Stimulated activated CD8-positive, alpha-beta memory T cell treated with anti-CD3 and anti-CD28 coated beads, Interleukin-12 subunit alpha, Interleukin-12 subunit beta, amount 100 ng/mL, for 24 hours (primary cell): ENCODE measurements at regions not wholly inside any gene's neighbourhood (a gene's known extent, or its start where the extent isn't known, plus 50 kb on each side); places are given as distances from the start of the nearest gene placed in this dataset.

Experiments
- DNase-seq: peaks from one replicate; pipeline ENCODE4 v3.0.0-alpha.2; 2020; ENCODE audit errors: extremely low read depth

DNA sequence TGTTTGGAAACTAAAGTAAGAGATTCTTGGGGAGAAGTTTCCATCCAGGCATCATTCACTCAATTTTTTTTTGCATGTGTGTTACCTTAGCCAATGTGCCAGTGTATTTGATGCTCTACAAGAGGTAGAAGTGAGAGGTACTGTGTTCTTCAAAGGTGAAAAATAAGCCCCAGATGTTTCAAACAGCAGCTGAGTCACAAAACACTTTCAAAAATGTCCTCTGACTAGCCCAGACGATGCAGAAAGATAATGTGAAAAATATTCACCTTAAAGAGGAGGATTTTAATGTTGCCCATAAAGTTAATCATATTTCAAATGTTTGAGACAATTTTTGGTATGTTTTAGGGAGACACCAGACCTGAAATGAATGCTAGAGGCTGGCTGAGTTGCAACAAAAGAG, 107.7 kb upstream of the RASGRP1 start:
- no peak for DNase-seq

GRCh38 chr15:38672814-38673670, 108.4 kb upstream of the RASGRP1 start:
- no peak for DNase-seq

GRCh38 chr15:38674448-38674847, 109.8 kb upstream of the RASGRP1 start:
- no peak for DNase-seq

DNA sequence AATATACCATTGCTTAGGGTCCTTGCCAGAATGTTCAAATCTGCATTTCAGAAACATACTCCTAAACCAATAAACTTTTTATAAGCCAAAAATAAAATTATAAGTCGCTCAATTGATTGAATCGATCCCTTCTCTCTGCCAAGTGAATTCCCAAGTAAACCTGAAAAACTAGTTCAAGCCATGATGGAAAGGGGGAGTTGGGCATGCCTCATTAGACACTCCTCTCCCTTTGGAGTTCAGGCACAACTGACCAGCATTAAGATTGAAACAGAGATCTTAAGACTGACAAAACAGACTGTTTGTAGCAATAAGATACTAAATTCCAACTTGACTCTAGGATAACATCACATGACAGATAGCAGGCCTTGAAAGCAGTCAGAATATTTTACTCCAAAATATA, 113.7 kb upstream of the RASGRP1 start:
- DNase-seq = no peak

DNA sequence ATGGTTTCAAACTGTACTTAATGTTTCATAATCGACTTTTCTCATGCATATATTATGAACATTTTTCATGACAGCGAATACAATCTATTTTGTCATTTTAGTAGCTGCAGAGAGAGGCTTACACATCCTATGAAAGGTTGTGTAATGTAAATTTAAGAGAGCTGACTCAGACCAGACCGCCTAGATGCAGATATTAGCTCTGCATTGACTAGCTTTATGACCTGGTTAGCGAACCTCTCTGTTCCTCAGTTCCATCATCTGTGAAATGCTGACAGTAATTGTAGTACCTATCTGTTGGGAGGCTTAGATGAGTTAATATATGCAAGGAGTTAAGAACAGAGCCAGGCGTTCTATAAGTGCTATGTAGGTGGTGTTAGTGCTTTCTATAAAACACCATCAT, 116.2 kb upstream of the RASGRP1 start:
- DNase-seq = no peak

DNA sequence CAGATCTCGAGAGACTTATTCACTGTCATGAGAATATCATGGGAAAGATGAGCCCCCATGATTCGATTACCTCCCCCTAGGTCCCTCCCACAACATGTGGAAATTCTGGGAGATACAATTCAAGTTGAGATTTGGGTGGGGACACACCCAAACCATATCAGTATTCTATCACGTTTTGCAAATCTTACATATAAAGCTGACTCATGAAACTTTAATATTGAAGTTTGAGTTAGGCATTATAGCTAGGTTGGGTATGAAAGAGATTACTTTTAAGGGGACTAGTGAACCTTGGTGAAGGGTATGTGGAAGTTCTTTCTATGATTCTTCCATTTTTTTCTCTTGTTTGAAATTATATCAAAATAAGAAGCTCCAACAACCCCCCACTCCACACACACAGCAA, 117.7 kb upstream of the RASGRP1 start:
- no peak for DNase-seq

- DNase-seq = no peak
Measured at GRCh38 chr15:38682861-38683260, 118.2 kb upstream of the RASGRP1 start.

DNA sequence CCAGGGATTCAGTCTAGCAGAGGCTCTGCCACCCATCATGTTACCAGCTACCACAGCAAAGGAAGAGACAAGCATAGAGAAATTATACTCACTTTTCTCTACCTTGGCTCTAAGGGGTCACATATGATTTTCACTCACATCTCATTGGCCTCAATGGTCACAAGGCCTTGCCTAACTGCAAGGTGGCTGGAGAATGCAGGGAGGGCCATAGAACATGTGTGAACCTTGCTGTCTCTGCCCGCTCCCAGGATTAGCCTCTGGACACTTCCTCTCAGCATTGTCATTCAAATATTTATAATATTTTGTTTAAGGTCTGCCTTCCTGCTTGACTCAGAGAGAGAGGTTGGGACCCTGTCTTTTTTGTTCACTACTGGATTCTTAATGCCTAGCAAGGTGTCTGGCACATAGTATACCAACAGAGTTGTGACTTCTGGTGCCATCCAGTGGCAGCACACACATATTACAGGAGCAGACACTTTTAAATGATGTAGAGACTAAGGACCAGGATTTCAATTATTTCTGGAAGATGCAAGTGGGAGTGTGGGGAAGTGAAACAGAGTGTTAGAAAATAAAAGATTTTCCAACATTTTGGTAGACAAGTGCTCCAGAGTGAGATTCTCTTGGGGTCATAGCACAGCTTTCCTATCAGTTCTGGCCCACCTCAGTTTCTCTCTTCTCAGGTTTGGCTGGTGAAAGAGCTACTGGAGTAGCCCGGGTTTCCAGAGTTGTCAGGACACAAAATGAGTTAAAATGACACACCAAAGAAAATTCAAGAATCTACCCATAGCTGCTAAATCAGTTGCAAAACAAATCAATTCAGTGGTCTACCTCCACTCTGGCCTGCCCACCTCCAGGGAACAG, 119.0 kb upstream of the RASGRP1 start:
- no peak for DNase-seq

DNA sequence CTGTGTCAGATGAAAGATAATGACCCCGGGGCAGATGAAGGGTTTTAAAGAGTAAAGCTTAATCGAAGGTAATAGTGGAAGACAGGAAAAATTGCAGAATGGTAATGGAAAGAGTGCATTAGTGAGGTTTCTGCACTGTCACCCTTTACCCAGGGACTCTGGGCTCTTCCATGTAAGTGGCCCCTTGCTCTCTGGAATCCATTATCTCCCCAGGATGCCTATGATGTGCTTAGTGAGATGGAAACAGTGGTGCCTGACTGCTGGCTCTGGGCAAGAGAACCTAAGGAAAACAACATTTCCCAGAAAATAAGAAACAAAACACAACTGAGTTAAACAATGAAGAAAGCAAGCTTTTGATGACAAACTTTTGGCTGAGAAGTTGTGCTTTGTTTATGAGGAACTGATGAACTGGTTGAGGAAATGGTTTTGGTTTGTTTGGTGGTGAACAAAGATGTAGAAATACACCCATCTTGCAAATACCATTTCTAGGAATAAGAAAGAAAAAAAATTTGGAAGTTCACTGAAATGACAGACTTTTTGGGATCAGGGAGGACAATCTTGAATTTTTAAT, 119.9 kb upstream of the RASGRP1 start:
- no peak for DNase-seq

DNA sequence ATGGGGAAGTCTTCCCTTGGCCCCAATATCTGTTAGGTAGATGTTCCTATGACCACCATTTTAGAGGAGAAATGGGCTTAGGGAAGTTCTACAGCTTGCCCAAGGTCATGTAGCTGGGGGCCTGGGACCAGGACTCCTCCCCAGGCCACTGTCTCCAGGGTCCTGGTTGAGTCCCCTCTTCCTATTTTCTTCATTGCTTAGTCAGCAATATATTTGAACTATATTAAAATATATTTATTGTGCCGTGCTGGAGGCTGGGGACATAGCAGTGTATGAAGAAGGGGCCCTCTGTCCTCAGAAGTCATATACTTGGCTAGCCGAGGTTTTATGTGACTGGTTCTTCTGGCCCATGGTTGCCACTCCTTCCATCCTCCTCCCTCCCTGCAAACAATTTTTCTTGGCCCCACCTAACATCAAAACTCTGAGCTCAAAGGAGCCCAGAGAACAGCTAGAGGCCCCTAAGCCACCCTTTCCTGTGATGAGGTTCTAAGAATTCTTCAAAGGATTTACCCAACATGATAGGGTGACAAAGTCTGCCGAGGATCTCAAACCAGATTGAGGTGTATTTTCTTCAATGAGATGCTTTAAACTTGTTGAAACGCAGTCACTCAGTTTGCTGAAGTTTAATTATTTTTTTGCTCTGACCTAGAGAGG, 121.2 kb upstream of the RASGRP1 start:
- no peak for DNase-seq

- DNase-seq = no peak
Measured at GRCh38 chr15:38687340-38687739, 122.7 kb upstream of the RASGRP1 start.

DNA sequence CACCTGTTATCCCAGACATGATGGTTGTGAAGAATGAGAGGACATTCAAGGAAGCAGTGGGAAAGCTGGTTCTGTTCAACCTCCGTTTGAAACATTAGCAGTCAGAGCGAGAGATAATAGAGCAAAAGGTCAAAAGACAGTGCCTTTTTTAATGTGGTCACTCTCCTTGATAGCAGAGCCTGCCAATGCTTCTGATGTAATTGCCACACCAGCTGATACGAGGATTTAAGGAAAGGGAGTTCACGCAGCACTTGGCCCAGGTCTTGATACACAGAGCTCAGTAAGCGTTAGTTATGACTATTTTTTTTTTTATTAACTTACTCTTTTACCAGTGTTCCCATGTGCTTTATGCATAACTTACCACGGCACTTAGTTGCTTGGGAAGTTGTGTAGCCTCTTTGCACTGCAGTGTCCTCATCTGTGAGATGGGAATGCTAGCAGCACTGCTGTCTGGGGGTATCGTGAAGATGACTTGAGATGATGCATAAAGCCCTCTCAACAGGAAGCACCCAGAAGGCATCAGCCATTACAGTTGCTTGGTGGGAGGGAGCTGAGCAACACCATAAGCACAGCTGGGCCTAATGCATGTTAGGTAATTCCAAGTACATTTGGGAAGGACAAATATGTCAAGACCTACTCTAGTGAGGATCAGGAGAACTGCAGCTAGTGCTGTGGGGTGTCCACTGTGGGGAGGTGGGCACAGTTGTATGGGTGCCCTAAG, 123.3 kb upstream of the RASGRP1 start:
- no peak for DNase-seq

GRCh38 chr15:38688761-38689160, 124.1 kb upstream of the RASGRP1 start:
- DNase-seq = no peak

DNA sequence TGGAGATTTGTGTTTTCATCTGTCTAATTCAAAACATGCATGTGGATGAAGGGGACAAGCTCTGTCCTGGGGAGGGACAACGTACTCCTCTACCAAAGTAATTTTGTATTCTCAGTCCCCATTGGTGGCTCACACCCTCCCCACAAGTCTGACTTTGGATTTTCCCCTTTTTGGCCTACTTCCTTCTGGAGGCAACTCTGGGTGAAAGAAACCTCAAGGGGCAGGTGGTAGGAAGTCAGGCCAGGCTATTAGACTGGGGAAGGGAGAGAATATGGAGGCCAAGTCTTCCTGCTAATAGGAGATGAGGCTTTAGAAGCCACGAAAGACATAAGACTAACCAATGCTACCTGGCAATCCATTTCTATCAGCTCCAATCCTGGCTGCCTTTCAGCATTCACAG, 124.9 kb upstream of the RASGRP1 start:
- DNase-seq = no peak

GRCh38 chr15:38690216-38690615, 125.6 kb upstream of the RASGRP1 start:
- DNase-seq = no peak

DNA sequence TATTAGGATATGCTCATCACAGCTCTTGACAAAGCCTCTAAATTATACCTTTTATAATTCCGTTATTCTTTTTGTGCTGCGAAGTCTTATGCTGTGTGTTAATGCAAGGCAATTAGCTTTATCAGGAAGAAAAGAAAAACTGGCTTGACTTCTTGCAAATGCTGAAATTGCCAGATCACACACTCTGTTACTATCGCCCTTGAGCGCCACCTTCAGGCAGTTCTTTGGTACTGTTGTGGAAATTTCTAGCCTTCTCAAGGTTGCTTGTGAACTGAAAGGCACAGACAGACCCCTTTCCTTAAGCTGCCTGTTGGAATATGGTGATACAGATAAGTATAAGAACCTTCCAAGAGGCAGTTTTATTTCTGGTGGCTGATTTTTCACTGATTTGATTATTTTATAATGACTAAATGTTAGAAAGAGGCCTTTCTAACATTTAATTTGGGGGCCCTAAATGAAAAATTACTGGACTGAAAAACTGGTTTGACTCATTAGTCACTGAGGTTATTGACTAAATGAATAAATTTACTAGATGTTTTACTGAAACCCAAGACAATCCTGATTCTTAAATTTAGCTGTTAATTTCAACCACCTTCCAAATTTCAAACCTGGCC, 126.2 kb upstream of the RASGRP1 start:
- no peak for DNase-seq

DNA sequence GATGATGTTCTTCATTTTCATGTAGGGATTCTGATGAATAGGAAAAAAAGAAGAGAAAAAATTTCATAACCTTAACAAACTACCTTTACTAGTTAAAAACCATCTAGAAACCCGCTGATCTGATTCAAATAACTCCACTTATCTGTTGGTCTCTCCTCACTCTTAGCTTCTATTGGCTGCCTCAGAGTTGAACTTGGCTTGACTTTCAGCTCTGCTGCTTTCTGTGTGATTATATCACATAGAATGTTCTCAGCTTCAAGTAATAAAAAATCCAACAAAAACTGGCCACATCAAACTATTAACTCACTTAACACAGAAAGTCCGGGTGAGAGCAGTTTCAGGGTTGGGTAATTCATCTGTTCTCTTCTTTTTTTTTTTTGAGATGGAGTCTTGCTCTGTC, 126.8 kb upstream of the RASGRP1 start:
- no peak for DNase-seq

DNA sequence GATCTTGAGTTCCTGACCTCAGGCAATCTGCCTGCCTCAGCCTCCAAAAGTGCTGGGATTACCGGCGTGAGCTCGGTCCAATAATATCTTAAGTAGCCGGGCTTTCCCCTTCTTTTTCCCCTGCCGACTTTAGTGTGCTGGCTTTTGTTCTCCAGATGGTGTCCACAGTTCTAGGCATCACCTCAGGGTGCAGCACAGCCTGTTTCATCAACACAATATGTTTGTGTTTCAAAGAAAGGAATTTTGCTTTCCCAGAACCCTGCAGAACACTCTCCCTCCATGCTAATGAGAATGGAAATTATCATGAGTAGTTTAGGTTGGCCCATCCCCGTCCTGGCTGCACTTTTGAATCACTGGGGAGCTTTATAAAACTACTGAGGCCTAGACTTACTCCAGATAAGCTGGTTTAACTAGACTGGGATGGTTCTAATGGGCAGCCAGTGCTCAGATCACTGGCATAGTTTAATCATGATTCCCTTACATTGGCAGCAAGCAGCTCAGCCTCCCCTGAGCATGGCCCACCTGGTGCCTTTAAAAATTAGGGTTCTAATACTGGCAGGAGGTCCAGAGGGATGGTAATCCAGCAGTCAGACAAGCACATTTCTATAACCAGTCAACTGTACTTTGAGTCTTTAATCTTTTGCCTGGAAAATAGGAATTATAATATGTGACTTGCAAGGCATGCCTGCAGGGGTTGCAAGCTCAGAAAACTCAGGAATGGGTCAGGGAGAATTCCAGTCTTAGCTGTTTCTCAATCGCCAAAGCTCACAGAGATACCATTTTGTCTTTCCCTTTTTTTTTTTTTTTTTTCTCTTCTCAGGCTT, 127.6 kb upstream of the RASGRP1 start:
- DNase-seq = no peak

GRCh38 chr15:38692789-38693062, 128.1 kb upstream of the RASGRP1 start:
- no peak for DNase-seq
